ENCODE measurements at regions not wholly inside any gene's neighbourhood (a gene's known extent, or its start where the extent isn't known, plus 50 kb on each side); places are given as distances from the start of the nearest gene placed in this dataset.

DNA sequence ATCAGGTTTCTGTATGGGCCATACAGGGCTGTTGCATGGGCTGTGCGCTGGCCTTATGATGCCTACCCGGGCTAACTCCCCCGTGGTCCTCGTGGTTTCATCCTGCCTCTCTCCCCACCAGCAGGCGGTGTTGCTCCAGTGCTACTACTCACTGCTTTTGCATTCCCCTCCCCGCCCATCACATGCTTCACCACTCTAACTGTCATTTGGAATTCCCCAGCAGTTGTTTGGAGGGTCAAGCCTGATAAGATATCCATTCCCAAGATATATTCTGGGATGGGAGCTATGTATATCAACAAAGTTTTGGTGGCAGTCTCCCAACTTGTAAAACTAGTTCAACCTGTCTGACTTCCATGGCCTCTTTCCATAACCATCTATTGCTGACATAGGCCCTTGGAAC lies 233.2 kb upstream of the SOX4 start:
- Histone ChIP-seq H3K9me3 (ENCODE audit: control insufficient read depth in 2 of 3, insufficient read depth in 1 of 3, low read length in 3 of 3) (no peaks in the 10 kb centered on the region), H3K27ac (ENCODE audit: low read depth in 2 of 2, low read length in 2 of 2) (no peak overlapping the region), H3K4me1 (ENCODE audit: control insufficient read depth in 2 of 3, insufficient read depth in 2 of 3, low read depth in 1 of 3, low read length in 3 of 3) (no peaks in the 10 kb centered on the region), H3K9ac (ENCODE audit: low read length in 3 of 3) (no peak overlapping the region), H3K36me3 (ENCODE audit: control insufficient read depth in 2 of 3, insufficient read depth in 3 of 3, low read length in 3 of 3) (no peaks in the 10 kb centered on the region), H3K27me3 (ENCODE audit: control insufficient read depth, insufficient read depth, low read length) (no peaks in the 10 kb centered on the region), H3K4me3 (ENCODE audit: low read length in 3 of 3) (no peak overlapping the region)
- DNase-seq (no peak), FAIRE-seq (no peak)
- TF ChIP-seq, protein P1, sequence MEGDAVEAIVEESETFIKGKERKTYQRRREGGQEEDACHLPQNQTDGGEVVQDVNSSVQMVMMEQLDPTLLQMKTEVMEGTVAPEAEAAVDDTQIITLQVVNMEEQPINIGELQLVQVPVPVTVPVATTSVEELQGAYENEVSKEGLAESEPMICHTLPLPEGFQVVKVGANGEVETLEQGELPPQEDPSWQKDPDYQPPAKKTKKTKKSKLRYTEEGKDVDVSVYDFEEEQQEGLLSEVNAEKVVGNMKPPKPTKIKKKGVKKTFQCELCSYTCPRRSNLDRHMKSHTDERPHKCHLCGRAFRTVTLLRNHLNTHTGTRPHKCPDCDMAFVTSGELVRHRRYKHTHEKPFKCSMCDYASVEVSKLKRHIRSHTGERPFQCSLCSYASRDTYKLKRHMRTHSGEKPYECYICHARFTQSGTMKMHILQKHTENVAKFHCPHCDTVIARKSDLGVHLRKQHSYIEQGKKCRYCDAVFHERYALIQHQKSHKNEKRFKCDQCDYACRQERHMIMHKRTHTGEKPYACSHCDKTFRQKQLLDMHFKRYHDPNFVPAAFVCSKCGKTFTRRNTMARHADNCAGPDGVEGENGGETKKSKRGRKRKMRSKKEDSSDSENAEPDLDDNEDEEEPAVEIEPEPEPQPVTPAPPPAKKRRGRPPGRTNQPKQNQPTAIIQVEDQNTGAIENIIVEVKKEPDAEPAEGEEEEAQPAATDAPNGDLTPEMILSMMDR (IDR thresholded peaks at IDR 0.05; ENCODE audit: borderline replicate concordance, extremely low read depth, insufficient read depth), result no peak
- intact Hi-C loops (cut with DNase I), result no loop called here

DNA sequence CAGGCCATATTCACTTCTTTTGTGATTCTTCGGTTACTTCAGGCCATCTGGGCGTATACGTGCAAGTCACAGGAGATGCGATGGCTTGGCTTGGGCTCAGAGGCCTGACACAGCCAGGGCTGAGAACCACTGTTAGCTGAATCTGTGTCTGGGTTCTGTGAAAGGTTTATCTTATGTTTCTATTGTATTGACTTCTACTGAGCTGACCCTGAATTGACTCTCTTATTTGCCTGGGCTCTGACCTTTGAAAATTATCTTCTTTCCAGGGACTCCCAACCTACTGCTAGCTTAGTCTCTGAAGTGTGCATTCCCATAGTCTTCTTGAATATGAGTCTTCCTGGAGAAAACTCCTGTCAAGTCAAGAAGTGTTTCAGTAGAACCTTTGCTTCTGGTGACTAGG lies 226.4 kb upstream of the SOX4 start:
- no peaks in the 10 kb centered on the region for H3K27me3 ChIP-seq (ENCODE audit: control insufficient read depth, insufficient read depth, low read length)
- no peak overlapping the region for H3K9ac ChIP-seq (ENCODE audit: low read length in 3 of 3)
- FAIRE-seq (no peak), DNase-seq (no peak)
- intact Hi-C loops (cut with DNase I), result no loop called here
- H3K4me3 ChIP-seq (ENCODE audit: low read length in 3 of 3), result no peak overlapping the region
- TF ChIP-seq, protein P1 (IDR thresholded peaks at IDR 0.05; ENCODE audit: borderline replicate concordance, extremely low read depth, insufficient read depth), result no peak
- H3K4me1 ChIP-seq (ENCODE audit: control insufficient read depth in 2 of 3, insufficient read depth in 2 of 3, low read depth in 1 of 3, low read length in 3 of 3), result peaks cover 0 to 8% (median 1%) of the 10 kb centered on the region in 3 donors
- no peaks in the 10 kb centered on the region for H3K9me3 ChIP-seq (ENCODE audit: control insufficient read depth in 2 of 3, insufficient read depth in 1 of 3, low read length in 3 of 3)
- H3K36me3 ChIP-seq (ENCODE audit: control insufficient read depth in 2 of 3, insufficient read depth in 3 of 3, low read length in 3 of 3), result no peaks in the 10 kb centered on the region
- H3K27ac ChIP-seq (ENCODE audit: low read depth in 2 of 2, low read length in 2 of 2), result no peak overlapping the region

GRCh38 chr6:21367649-21368154 lies 225.8 kb upstream of the SOX4 start:
- FAIRE-seq (no peak), DNase-seq (no peak)
- no peaks in the 10 kb centered on the region for H3K27me3 ChIP-seq (ENCODE audit: control insufficient read depth, insufficient read depth, low read length)
- TF ChIP-seq, protein P1 (IDR thresholded peaks at IDR 0.05; ENCODE audit: borderline replicate concordance, extremely low read depth, insufficient read depth), result no peak
- intact Hi-C loops (cut with DNase I), result no loop called here
- no peaks in the 10 kb centered on the region for H3K36me3 ChIP-seq (ENCODE audit: control insufficient read depth in 2 of 3, insufficient read depth in 3 of 3, low read length in 3 of 3)
- H3K9me3 ChIP-seq (ENCODE audit: control insufficient read depth in 2 of 3, insufficient read depth in 1 of 3, low read length in 3 of 3), result no peaks in the 10 kb centered on the region
- H3K27ac ChIP-seq (ENCODE audit: low read depth in 2 of 2, low read length in 2 of 2), result no peak overlapping the region
- H3K9ac ChIP-seq (ENCODE audit: low read length in 3 of 3), result no peak overlapping the region
- H3K4me1 ChIP-seq (ENCODE audit: control insufficient read depth in 2 of 3, insufficient read depth in 2 of 3, low read depth in 1 of 3, low read length in 3 of 3), result peaks cover 0 to 9% (median 2%) of the 10 kb centered on the region in 3 donors
- H3K4me3 ChIP-seq (ENCODE audit: low read length in 3 of 3), result no peak overlapping the region

DNA sequence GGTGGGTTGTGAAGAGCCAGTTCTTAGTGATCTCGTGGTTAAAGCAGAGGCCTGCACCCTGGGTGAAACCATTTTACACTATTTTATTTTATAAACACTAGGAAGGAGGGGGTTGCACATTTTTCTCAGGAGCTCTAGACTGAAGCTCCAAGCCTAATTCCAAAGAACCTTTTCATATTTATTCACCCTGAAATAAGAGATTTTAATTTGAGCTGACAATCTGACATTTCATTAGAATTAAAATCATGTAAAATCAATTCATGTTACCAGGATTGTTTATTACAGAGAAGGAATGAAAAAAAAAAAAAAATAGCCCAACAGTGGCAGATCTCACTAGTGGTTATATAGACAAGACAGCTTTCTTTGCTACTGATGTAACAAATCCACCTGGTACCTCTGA lies 222.5 kb upstream of the SOX4 start:
- intact Hi-C loops (cut with DNase I), result no loop called here
- Histone ChIP-seq H3K9ac (ENCODE audit: low read length in 3 of 3) (no peak overlapping the region), H3K27me3 (ENCODE audit: control insufficient read depth, insufficient read depth, low read length) (no peaks in the 10 kb centered on the region), H3K4me3 (ENCODE audit: low read length in 3 of 3) (no peak overlapping the region), H3K4me1 (ENCODE audit: control insufficient read depth in 2 of 3, insufficient read depth in 2 of 3, low read depth in 1 of 3, low read length in 3 of 3) (peaks cover 0 to 9% (median 2%) of the 10 kb centered on the region in 3 donors), H3K9me3 (ENCODE audit: control insufficient read depth in 2 of 3, insufficient read depth in 1 of 3, low read length in 3 of 3) (no peaks in the 10 kb centered on the region), H3K27ac (ENCODE audit: low read depth in 2 of 2, low read length in 2 of 2) (no peak overlapping the region), H3K36me3 (ENCODE audit: control insufficient read depth in 2 of 3, insufficient read depth in 3 of 3, low read length in 3 of 3) (no peaks in the 10 kb centered on the region)
- no peak for FAIRE-seq
- TF ChIP-seq, protein P1 (IDR thresholded peaks at IDR 0.05; ENCODE audit: borderline replicate concordance, extremely low read depth, insufficient read depth), result no peak
- no peak for DNase-seq

All from kidney (tissue), 13 donors.